ENCODE measurements at regions not wholly inside any gene's neighbourhood (a gene's known extent, or its start where the extent isn't known, plus 50 kb on each side); places are given as distances from the start of the nearest gene placed in this dataset.

DNA sequence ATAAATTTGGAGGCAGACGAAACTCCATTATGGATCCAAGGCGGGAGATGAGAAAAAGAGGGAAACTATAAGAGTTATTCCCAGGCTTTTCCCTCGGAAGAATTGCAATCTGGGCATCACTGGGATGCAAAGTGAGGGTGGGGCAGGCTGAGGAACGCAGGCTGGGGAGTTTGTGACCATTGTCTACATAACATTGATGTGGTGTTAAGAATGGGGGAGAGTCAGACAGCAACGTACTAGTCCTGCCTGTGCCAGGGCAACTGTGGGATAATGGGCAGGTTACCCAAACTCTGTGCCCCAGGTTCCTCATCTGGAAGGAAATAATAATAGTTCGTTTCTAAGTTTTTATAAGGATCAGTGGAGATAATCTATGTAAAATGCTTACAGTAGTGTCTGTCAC lies 84.4 kb upstream of the SIX2 start:
- TF ChIP-seq, protein P1, sequence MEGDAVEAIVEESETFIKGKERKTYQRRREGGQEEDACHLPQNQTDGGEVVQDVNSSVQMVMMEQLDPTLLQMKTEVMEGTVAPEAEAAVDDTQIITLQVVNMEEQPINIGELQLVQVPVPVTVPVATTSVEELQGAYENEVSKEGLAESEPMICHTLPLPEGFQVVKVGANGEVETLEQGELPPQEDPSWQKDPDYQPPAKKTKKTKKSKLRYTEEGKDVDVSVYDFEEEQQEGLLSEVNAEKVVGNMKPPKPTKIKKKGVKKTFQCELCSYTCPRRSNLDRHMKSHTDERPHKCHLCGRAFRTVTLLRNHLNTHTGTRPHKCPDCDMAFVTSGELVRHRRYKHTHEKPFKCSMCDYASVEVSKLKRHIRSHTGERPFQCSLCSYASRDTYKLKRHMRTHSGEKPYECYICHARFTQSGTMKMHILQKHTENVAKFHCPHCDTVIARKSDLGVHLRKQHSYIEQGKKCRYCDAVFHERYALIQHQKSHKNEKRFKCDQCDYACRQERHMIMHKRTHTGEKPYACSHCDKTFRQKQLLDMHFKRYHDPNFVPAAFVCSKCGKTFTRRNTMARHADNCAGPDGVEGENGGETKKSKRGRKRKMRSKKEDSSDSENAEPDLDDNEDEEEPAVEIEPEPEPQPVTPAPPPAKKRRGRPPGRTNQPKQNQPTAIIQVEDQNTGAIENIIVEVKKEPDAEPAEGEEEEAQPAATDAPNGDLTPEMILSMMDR (IDR thresholded peaks at IDR 0.05; ENCODE audit: borderline replicate concordance) = no peak
- no peak for DNase-seq
- intact Hi-C loops (cut with micrococcal nuclease) = no loop called here

DNA sequence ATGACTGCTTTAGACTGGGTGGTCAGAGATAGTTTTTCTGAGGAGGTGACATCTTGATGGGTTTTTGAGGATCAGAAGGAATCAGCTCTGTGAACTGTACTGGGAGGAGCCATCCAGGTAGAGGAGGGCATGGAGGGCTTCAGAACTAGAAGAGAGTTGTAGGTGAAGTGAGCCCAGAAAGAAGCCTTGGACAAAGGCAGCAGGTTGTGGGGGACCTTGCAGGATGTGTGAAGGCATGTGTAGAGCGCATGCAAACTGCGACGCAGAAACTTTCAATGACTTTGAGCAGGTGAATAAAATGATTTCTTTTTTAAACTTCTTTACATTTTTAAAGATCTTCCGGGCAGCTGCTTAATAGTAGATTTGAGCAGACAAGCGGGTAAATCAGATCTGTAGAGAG lies 83.9 kb upstream of the SIX2 start:
- Histone ChIP-seq H3K27me3 (ENCODE audit: low read depth) (peaks cover 53% of the 10 kb centered on the region), H3K27ac (replicated peaks) (no peak overlapping the region), H3K9me3 (replicated peaks) (no peaks in the 10 kb centered on the region), H3K4me1 (no peaks in the 10 kb centered on the region), H3K36me3 (no peaks in the 10 kb centered on the region), H3K4me3 (no peak overlapping the region)
- intact Hi-C loops (cut with micrococcal nuclease) = no loop called here
- TF ChIP-seq, protein P1 (IDR thresholded peaks at IDR 0.05; ENCODE audit: borderline replicate concordance) = no peak
- no peak for DNase-seq

More for the DNA sequence above, 84.4 kb upstream of the SIX2 start:
- Histone ChIP-seq H3K36me3 (no peaks in the 10 kb centered on the region), H3K27me3 (ENCODE audit: low read depth) (peaks cover 53% of the 10 kb centered on the region), H3K9me3 (replicated peaks) (no peaks in the 10 kb centered on the region), H3K4me1 (no peaks in the 10 kb centered on the region), H3K27ac (replicated peaks) (no peak overlapping the region), H3K4me3 (no peak overlapping the region)

DNA sequence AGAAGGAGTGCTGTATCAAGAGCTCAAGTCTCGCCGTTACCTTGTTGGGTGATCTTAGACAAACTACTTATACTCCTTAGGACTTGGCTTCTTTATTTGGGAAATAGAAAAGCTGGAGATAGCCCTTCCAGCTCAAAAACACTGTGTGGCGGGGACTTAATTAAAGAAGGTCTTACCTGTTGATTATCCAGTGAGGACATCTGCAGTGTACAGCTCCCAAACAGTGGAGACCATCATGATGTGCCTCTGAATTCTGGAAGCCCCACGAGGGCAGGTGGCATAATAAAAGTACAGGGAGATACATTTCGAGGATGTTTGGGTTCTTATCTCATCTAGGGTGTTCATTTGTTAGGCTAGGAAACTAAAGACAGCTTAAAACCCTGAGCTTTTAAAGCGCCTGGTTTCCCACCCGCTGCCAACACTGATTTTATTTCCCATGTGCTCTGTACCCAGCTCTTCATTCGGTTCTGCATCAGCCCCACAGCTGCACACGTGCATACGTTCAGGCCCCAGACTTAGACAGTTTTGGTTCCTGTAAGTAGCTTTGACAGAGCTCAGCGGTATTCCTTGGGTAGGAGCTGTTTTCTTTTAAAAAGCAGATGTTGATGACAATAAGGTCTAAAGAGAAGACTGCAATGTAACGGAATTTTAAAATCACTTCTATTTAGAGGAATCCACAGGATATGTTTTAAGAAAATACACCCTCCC lies 80.5 kb upstream of the SIX2 start:
- H3K27ac ChIP-seq (replicated peaks) = no peak overlapping the region
- no peaks in the 10 kb centered on the region for H3K36me3 ChIP-seq
- no peak for DNase-seq
- H3K4me1 ChIP-seq = no peaks in the 10 kb centered on the region
- TF ChIP-seq, protein P1 (IDR thresholded peaks at IDR 0.05; ENCODE audit: borderline replicate concordance) = no peak
- H3K27me3 ChIP-seq (ENCODE audit: low read depth) = peaks cover 27% of the 10 kb centered on the region
- intact Hi-C loops (cut with micrococcal nuclease) = no loop called here
- no peaks in the 10 kb centered on the region for H3K9me3 ChIP-seq (replicated peaks)
- no peak overlapping the region for H3K4me3 ChIP-seq

DNA sequence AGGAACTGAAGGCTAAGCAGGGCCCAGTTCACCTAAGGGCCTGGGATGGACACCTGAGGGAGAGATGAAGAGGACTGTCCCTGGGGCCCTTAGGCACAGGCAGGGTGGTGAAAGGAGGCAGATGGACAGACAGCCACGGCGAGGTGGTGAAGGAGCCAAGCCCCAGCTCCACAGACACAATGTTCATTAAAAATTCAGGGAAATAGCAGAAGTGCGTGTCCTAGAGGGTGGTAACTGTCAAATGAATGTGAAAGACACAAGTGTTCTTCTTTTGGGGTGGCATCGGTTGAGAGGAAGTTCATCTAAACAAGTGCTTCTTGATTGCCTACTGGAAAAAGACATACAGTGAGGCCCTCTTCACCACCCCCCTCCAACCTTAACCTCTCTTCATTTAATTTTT lies 76.2 kb upstream of the SIX2 start:
- H3K4me1 ChIP-seq = no peaks in the 10 kb centered on the region
- intact Hi-C loops (cut with micrococcal nuclease) = no loop called here
- no peaks in the 10 kb centered on the region for H3K36me3 ChIP-seq
- DNase-seq = no peak
- H3K9me3 ChIP-seq (replicated peaks) = no peaks in the 10 kb centered on the region
- TF ChIP-seq, protein P1 (IDR thresholded peaks at IDR 0.05; ENCODE audit: borderline replicate concordance) = no peak
- H3K27ac ChIP-seq (replicated peaks) = no peak overlapping the region
- H3K27me3 ChIP-seq (ENCODE audit: low read depth) = peaks cover 10% of the 10 kb centered on the region
- no peak overlapping the region for H3K4me3 ChIP-seq

DNA sequence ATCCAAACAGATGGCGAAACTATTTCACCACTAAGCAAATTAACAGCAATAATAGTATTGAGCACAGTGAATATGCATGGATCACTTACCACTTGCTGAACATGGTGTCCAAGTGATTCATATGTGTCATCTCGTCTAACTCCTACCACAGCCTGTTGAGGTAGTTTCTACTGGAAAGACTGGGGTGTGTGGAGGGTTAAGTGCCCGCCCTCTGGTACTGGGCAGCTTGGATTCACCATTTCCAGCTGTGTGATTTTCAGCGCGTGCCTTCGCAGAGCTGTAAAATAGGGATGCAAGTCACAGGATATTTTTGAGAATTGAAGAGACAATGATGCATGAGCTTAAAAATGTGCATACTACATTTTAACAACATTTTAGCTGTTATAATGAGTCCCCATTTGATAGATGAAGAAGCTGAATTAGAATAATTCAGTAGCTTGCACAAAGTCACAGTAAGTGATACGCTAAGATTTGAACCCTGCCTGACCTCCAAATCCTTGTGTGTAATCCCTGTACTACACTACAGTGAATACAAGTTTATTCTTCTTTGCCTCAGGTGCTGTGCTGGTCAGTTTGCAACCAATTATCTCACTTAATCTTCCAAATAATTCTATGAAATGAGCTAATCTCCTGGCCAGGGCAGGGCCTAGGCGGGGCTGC lies 75.2 kb upstream of the SIX2 start:
- no peak overlapping the region for H3K27ac ChIP-seq (replicated peaks)
- TF ChIP-seq, protein P1 (IDR thresholded peaks at IDR 0.05; ENCODE audit: borderline replicate concordance) = no peak
- peaks cover 10% of the 10 kb centered on the region for H3K27me3 ChIP-seq (ENCODE audit: low read depth)
- no peaks in the 10 kb centered on the region for H3K36me3 ChIP-seq
- intact Hi-C loops (cut with micrococcal nuclease) = no loop called here
- no peaks in the 10 kb centered on the region for H3K9me3 ChIP-seq (replicated peaks)
- DNase-seq = no peak
- no peak overlapping the region for H3K4me3 ChIP-seq
- H3K4me1 ChIP-seq = no peaks in the 10 kb centered on the region
